Upper lobe of right lung (tissue), 1 donor: ENCODE measurements at regions not wholly inside any gene's neighbourhood (a gene's known extent, or its start where the extent isn't known, plus 50 kb on each side); places are given as distances from the start of the nearest gene placed in this dataset.

Experiments used
- ATAC-seq: fragments of 200-7000 bp; cut with Tn5 transposase; one replicate; pipeline ENCODE4 v1.9.1; 2020; ENCODE audit warnings: mild to moderate bottlenecking, moderate library complexity
- DNase-seq: peaks from one replicate; pipeline ENCODE4 v3.0.0-alpha.2; 2020
- H3K27ac ChIP-seq: fragments of 200-600 bp; one replicate; pipeline ENCODE4 v1.8.0; 2022
- H3K27me3 ChIP-seq: fragments of 200-600 bp; one replicate; pipeline ENCODE4 v1.8.0; 2022; ENCODE audit warnings: mild to moderate bottlenecking
- H3K36me3 ChIP-seq: fragments of 200-600 bp; one replicate; pipeline ENCODE4 v1.8.0; 2022
- H3K4me1 ChIP-seq: fragments of 200-600 bp; one replicate; pipeline ENCODE4 v1.8.0; 2022
- H3K4me3 ChIP-seq: fragments of 200-600 bp; one replicate; pipeline ENCODE4 v1.8.0; 2022; ENCODE audit warnings: mild to moderate bottlenecking
- H3K9me3 ChIP-seq: fragments of 200-600 bp; one replicate; pipeline ENCODE4 v1.8.0; 2022
- intact Hi-C: fragments of 100-400 bp; cut with DNase I; formaldehyde crosslinking; loops from one replicate; pipeline ENCODE4 v1.11.0; 2022
- TF ChIP-seq, protein P1 (sequence below): fragments of 200-600 bp; IDR thresholded peaks from one replicate; pipeline ENCODE4 v1.8.0; 2022; ENCODE audit warnings: antibody characterized with exemption
- donor health status: DM: no; HTN: yes; CAD: no; lungs with severe emphysema.

DNA sequence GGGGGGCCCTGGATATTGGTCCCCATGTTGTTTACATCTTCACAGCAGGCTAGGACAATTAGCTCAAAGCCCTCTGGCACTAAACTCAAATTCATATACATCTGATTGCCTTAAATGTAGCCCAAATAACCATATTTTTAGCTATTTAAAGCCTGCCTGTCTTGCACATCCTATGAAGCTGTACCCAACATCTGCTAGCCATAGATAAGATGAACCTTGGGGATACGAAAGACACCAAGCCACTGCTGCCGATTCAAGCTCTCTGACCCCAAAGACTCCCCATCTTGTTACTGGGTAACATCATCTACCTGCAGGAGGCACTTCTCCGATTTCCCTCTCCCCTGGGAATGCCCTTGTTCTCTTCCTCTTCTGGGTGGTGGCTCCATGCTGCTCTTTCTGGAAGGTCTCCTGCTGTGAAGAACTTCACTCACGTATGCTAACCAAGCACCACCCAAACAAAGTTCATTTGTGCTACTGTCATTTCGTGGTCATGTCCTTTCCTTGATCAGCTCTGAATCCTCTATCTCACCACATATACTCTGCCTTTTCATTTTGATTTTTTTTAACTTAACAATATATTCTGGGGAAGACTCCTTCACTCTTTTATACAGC is 107.7 kb upstream of the ATXN3L start:
- intact Hi-C loops = no loop called here
- ATAC-seq = no peak
- H3K27ac ChIP-seq = no peak overlapping the region
- H3K27me3 ChIP-seq = no peaks in the 10 kb centered on the region
- H3K9me3 ChIP-seq = no peaks in the 10 kb centered on the region
- DNase-seq = no peak
- H3K4me3 ChIP-seq = no peak overlapping the region
- H3K36me3 ChIP-seq = no peaks in the 10 kb centered on the region
- TF ChIP-seq, protein P1, sequence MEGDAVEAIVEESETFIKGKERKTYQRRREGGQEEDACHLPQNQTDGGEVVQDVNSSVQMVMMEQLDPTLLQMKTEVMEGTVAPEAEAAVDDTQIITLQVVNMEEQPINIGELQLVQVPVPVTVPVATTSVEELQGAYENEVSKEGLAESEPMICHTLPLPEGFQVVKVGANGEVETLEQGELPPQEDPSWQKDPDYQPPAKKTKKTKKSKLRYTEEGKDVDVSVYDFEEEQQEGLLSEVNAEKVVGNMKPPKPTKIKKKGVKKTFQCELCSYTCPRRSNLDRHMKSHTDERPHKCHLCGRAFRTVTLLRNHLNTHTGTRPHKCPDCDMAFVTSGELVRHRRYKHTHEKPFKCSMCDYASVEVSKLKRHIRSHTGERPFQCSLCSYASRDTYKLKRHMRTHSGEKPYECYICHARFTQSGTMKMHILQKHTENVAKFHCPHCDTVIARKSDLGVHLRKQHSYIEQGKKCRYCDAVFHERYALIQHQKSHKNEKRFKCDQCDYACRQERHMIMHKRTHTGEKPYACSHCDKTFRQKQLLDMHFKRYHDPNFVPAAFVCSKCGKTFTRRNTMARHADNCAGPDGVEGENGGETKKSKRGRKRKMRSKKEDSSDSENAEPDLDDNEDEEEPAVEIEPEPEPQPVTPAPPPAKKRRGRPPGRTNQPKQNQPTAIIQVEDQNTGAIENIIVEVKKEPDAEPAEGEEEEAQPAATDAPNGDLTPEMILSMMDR = no peak
- peaks cover 7% of the 10 kb centered on the region for H3K4me1 ChIP-seq

DNA sequence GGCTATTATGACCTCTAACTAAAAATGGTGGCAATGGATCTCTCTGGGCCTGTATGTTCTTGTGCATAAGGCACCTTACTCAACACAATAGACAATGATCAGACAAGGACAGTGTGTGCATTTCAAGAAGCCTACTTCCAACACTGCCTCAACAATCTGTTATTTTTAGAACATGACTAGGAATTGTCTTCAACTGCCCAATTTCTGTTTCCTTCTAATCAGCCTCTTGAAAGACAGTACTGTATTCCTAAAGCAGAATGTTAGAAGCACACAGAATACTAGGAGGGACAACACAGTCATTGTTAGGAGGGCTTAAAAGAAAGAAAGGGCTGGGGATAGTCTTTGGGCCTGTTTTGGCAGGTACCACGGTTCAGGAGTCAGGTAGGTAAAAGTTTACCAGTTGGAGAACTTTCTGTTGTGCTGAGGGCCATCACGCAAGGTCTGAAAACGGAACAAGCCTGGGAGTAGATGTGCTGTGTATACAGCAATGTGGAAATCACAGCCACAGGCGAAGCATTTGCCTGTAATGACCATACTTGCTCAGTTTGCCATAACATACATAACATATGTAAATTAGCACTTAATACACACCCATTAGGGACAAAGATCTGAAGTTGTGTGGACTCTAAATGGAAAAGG is 100.8 kb upstream of the ATXN3L start:
- TF ChIP-seq, protein P1 = no peak
- no peaks in the 10 kb centered on the region for H3K9me3 ChIP-seq
- no peaks in the 10 kb centered on the region for H3K27me3 ChIP-seq
- ATAC-seq (no peak), DNase-seq (no peak)
- no peaks in the 10 kb centered on the region for H3K36me3 ChIP-seq
- H3K4me1 ChIP-seq = no peaks in the 10 kb centered on the region
- no peak overlapping the region for H3K4me3 ChIP-seq
- intact Hi-C loops = no loop called here
- H3K27ac ChIP-seq = no peak overlapping the region

DNA sequence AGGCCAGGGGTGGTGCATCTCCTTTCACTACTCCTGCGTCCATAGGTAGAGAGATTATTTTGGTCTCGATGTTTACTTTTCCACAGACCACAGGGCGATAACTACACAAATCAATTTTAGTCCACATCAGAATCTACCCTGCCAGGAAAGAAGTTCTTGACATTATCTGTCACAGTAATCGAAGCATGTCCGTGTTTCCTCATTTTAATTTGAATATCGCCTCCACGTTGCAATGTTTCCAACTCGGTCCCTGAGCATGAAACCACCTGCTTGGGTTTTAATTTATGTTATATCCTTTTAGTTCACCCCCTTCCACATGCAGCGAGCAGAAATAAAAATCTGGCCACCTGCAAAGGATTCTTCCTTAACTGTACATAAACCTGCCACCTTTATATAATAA is 100.1 kb upstream of the ATXN3L start:
- DNase-seq (no peak), ATAC-seq (no peak)
- Histone ChIP-seq H3K4me3 (no peak overlapping the region), H3K4me1 (no peaks in the 10 kb centered on the region), H3K27ac (no peak overlapping the region), H3K27me3 (no peaks in the 10 kb centered on the region), H3K9me3 (no peaks in the 10 kb centered on the region), H3K36me3 (no peaks in the 10 kb centered on the region)
- TF ChIP-seq, protein P1 = no peak
- intact Hi-C loops = no loop called here

DNA sequence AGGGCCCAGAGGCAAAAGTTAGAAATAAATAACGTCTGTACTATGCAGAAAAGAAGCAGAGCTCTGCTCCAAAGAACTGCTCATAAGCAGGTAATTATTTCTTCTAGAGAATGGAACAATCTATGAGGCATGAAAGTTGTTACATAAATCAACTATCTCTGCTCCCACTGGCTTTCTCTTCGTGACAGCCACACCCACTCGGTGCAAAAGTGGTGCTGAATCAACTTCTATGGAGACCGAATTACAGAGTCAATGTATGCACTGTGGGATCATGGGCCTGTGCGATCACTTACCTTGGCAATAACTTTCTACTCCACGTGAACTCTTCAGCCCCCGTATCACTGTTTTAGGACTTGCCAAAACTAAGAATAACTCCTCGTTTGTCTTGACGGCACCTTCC is 99.4 kb upstream of the ATXN3L start:
- H3K4me3 ChIP-seq = no peak overlapping the region
- intact Hi-C loops = no loop called here
- H3K36me3 ChIP-seq = no peaks in the 10 kb centered on the region
- TF ChIP-seq, protein P1 = no peak
- no peak overlapping the region for H3K27ac ChIP-seq
- no peaks in the 10 kb centered on the region for H3K27me3 ChIP-seq
- no peaks in the 10 kb centered on the region for H3K9me3 ChIP-seq
- no peak for DNase-seq
- ATAC-seq = no peak
- H3K4me1 ChIP-seq = no peaks in the 10 kb centered on the region

DNA sequence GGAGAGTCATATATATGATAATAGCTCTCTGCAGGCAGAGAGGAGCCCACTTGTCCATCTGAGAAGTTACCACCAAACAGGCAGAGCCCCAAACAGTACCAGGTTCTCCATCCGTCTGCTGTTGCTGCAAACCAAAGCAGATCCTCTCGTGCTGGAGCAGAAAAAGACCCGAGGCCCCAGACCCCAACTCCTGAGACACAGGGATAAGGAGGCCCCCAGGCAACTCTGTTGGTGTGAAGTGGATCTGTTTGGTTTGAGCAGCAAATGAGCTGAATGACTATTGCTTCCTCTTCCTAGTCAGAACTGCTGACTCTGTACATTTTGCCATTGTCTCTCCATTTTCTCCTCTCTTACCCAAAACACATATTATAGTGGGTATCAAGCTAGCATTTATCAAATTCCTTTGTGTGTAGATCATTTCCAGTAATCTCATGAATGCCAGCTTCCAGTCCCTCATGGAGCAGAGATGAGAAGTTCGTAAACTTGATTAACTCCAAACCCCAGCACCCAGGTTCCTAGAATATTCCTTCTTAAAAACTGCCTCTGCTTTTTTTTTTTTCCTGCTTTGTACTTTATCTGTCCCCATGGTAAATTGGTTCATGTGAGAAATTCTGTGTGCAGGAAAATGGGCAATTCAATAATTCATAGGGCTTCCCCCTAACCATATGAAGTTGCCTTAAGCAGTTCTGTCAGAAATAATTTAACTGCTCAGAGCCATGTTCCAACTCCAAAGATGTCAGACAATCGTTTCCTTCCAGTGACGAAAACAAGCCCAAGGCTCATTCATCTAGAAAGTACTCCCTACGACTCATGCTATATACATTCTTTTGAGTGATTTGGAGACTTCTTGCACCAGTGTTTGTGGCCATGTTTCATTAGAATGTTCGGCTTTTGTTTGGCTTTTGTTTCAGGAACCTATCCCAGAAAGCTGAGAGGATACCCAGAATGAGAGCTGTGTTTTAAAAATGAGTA is 98.6 kb upstream of the ATXN3L start:
- DNase-seq (no peak), ATAC-seq (no peak)
- intact Hi-C loops = no loop called here
- Histone ChIP-seq H3K27me3 (no peaks in the 10 kb centered on the region), H3K4me3 (no peak overlapping the region), H3K9me3 (no peaks in the 10 kb centered on the region), H3K27ac (no peak overlapping the region), H3K4me1 (no peaks in the 10 kb centered on the region), H3K36me3 (no peaks in the 10 kb centered on the region)
- TF ChIP-seq, protein P1 = no peak
